Suprapubic skin (tissue), 4 donors: ENCODE measurements at regions not wholly inside any gene's neighbourhood (a gene's known extent, or its start where the extent isn't known, plus 50 kb on each side); places are given as distances from the start of the nearest gene placed in this dataset.

ENCODE experiments used
- DNase-seq, 2 donors: peaks; one replicate each; pipeline ENCODE4 v3.0.0-alpha.2; 2019; ENCODE audit warnings: low spot score in 2 of 2
- H3K27ac ChIP-seq: fragments of 200-600 bp; sonication (generic); one replicate; pipeline ENCODE4 v1.5.1; 2019
- H3K27me3 ChIP-seq: fragments of 200-600 bp; sonication (generic); one replicate; pipeline ENCODE4 v1.5.1; 2019
- H3K36me3 ChIP-seq: fragments of 200-600 bp; sonication (generic); one replicate; pipeline ENCODE4 v1.5.1; 2019
- H3K4me1 ChIP-seq: fragments of 200-600 bp; sonication (generic); one replicate; pipeline ENCODE4 v1.5.1; 2019
- H3K4me3 ChIP-seq: fragments of 200-600 bp; sonication (generic); one replicate; pipeline ENCODE4 v1.5.1; 2019; ENCODE audit warnings: mild to moderate bottlenecking
- H3K9me3 ChIP-seq: fragments of 200-600 bp; sonication (generic); one replicate; pipeline ENCODE4 v1.5.1; 2019
- EP300 ChIP-seq: sonication (generic); formaldehyde crosslinking; IDR thresholded peaks from one replicate; pipeline ENCODE4 v1.6.1; 2017; ENCODE audit warnings: antibody characterized with exemption
- POLR2A ChIP-seq, 2 donors: fragments of 450-650 bp; IDR thresholded peaks; one replicate each; pipeline ENCODE4 v1.6.1; 2017; ENCODE audit warnings: antibody characterized with exemption in 2 of 2, mild to moderate bottlenecking in 2 of 2, moderate library complexity in 2 of 2
- POLR2AphosphoS5 ChIP-seq, 3 donors: sonication (generic); formaldehyde crosslinking; IDR thresholded peaks; one replicate each; pipeline ENCODE4 v1.6.1; 2017; ENCODE audit warnings: antibody characterized with exemption in 3 of 3
- WGBS: methylation state at CpG from one replicate; pipeline ENCODE4 v1.1.5; 2018; 5-methylcytosine and 5-hydroxymethylcytosine counted together
- TF ChIP-seq, protein P1 (sequence below), 2 donors: fragments of 200-600 bp in 1 of 2; fragments of 450-650 bp in 1 of 2; sonication (generic) in 1 of 2; IDR thresholded peaks; one replicate each; pipeline ENCODE4 v1.5.1; 2016 to 2019; ENCODE audit warnings: antibody characterized with exemption in 2 of 2, mild to moderate bottlenecking in 1 of 2, moderate library complexity in 1 of 2

DNA sequence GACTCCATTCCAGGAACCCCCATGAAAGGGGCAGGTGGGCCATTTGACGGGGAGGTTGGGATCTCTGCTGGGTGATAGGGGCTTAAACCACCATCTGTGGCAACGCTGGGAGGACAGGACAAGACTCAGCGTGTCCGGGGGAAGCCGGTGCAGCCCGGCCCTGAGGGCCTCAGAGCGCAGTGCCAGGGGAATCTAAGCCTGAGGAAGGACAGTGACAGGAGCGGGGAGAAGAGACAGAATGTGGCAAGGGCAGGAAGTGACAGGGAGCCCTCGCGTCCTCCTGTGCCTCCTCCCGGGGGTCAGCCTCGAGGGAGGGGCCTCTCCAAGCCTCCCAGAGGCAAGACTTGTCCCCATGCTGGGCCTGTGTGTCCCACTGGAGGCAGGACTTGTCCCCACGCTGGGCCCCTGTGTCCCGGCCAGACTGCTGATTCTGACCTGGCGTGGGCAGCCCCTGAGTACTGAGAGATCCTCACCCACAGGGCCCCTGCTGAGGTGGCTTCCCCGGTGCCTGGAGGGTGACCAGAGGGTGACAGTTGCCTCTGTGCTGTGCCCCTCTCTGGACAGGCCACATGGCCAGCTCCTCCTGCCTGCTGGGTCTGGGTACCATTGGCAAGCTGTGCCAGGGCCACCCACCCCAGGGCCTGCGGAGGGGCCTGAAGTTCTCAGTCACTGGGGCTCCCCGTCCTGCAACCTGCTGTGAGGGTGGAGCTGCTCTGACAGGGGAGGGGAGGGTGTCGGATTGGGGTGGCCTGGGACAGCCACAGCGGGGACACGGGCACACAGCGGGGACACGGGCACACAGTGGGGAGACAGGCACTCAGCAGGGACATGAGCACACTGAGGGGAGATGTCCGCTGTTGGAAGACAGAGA lies 676.2 kb downstream of the BRD1 start:
- peaks cover 51% of the 10 kb centered on the region for H3K27me3 ChIP-seq
- no peak overlapping the region for H3K27ac ChIP-seq
- no peaks in the 10 kb centered on the region for H3K4me1 ChIP-seq
- peak in 1 of 2 donors; percentile 51 for DNase-seq
- H3K4me3 ChIP-seq, result no peak overlapping the region
- no peaks in the 10 kb centered on the region for H3K36me3 ChIP-seq
- TF ChIP-seq POLR2AphosphoS5 (IDR thresholded peaks at IDR 0.05) (no peak), EP300 (no peak), POLR2A (IDR thresholded peaks at IDR 0.05) (no peak)
- TF ChIP-seq, protein P1, sequence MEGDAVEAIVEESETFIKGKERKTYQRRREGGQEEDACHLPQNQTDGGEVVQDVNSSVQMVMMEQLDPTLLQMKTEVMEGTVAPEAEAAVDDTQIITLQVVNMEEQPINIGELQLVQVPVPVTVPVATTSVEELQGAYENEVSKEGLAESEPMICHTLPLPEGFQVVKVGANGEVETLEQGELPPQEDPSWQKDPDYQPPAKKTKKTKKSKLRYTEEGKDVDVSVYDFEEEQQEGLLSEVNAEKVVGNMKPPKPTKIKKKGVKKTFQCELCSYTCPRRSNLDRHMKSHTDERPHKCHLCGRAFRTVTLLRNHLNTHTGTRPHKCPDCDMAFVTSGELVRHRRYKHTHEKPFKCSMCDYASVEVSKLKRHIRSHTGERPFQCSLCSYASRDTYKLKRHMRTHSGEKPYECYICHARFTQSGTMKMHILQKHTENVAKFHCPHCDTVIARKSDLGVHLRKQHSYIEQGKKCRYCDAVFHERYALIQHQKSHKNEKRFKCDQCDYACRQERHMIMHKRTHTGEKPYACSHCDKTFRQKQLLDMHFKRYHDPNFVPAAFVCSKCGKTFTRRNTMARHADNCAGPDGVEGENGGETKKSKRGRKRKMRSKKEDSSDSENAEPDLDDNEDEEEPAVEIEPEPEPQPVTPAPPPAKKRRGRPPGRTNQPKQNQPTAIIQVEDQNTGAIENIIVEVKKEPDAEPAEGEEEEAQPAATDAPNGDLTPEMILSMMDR (IDR thresholded peaks at IDR 0.05), result no peak
- H3K9me3 ChIP-seq, result no peaks in the 10 kb centered on the region
- WGBS, result 46% methylated on average over 22 of the region's 24 CpGs

DNA sequence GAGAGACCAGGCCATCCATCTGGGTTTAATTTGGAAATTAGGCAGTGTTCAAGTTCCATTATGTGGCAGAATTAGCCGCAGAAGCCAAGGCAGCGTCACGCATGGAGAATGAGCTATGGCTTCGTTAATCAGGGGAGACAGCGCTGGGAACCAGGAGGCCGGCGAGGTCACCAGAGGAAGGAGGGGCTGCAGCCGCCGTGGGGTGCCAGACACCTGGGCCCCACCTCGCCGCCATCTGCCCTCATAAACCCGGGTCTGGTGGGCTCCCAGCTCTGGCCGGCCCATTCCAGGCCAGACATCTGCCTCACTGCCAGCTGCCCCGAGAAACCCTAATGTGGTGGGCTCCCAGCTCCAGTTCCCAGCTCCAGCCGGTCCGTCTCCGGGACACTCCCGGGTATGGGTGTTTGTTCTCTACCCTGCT lies 676.9 kb downstream of the BRD1 start:
- 59% methylated on average over 7 of the region's 18 CpGs for WGBS
- Histone ChIP-seq H3K36me3 (no peaks in the 10 kb centered on the region), H3K4me1 (no peaks in the 10 kb centered on the region), H3K27me3 (peaks cover 54% of the 10 kb centered on the region), H3K4me3 (no peak overlapping the region), H3K9me3 (no peaks in the 10 kb centered on the region), H3K27ac (no peak overlapping the region)
- peak; percentile 54 to 72 for DNase-seq
- TF ChIP-seq, protein P1 (IDR thresholded peaks at IDR 0.05), result no peak
- no peak for TF ChIP-seq POLR2AphosphoS5 (IDR thresholded peaks at IDR 0.05)
- no peak for TF ChIP-seq POLR2A (IDR thresholded peaks at IDR 0.05)
- TF ChIP-seq EP300, result no peak

DNA sequence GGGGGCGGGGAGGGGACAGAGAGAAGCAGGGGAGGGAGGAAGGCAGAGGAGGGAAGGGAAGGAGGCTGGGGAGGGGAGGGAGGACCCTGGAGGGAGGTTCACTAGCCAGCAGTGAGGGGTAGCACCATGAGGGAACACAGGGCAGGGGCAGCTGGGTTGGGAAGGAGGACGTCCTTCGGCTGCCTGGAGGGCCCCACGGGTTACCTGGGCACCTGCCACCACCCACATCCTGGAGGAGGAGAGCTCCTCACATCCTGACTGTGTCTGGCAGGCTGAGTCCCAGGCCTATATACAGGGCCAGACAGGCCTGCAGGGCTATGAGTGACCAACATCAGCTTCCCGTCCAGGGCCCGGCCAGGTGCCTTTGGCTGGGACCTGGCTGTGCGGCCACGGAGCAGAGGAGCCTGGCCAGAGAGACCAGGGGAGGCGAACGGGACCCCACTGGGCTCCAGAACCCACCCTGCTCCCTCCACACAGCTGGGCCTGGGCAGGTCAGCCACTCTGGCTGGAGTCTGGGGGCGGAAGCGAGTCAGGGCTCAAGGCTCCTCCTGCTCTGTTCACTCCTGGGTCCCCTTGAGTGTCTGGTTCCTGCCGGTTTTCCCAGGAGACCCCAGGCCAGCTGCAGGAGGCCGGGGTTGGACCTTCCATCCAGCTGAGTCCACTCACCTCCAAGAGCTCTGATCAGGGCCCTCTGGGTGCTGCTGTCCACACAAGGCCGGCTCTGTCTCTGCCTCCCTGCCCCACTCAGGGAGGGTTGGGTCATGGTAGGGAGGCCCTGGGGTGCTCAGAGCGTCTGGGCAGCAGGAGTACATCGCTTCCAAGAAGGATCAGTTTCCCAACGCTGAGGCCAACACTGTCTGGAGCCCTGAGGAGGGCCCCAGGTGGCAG lies 677.7 kb downstream of the BRD1 start:
- peak in 1 of 2 donors; percentile 71 for DNase-seq
- H3K36me3 ChIP-seq, result no peaks in the 10 kb centered on the region
- H3K4me3 ChIP-seq, result no peak overlapping the region
- no peaks in the 10 kb centered on the region for H3K4me1 ChIP-seq
- H3K9me3 ChIP-seq, result no peaks in the 10 kb centered on the region
- WGBS, result 36% methylated on average over 4 of the region's 18 CpGs
- peaks cover 54% of the 10 kb centered on the region for H3K27me3 ChIP-seq
- no peak overlapping the region for H3K27ac ChIP-seq
- TF ChIP-seq, protein P1 (IDR thresholded peaks at IDR 0.05), result no peak
- TF ChIP-seq POLR2A (IDR thresholded peaks at IDR 0.05) (no peak), EP300 (no peak), POLR2AphosphoS5 (IDR thresholded peaks at IDR 0.05) (no peak)

DNA sequence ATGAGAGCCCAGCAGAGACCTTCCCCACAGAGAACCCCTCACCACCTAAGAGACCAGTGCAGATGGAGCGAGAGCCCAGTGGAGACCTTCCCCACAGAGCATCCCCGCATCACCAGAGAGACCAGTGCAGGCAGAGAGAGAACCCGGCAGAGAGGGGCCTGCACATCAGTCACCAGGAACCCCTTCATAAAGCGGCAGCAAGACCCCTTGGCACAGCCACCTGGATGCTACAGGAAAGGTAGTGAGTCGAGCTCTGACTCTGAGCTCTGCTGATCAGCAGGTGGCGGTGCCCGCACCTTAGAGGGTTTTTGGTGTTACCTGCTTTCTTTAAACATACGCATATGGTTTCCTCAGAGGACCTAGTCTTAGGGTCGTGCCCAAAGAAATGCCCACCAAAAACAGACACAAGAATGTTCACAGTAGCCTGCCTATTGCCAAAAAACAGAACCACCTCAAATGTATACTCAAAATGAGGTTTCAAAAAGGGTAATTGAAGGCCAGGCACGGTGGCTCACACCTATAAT lies 678.7 kb downstream of the BRD1 start:
- Histone ChIP-seq H3K36me3 (no peaks in the 10 kb centered on the region), H3K27ac (no peak overlapping the region), H3K4me1 (no peaks in the 10 kb centered on the region), H3K9me3 (no peaks in the 10 kb centered on the region), H3K27me3 (peaks cover 49% of the 10 kb centered on the region), H3K4me3 (no peak overlapping the region)
- 83% methylated on average over 3 of the region's 10 CpGs for WGBS
- peak in 1 of 2 donors; percentile 48 for DNase-seq
- no peak for TF ChIP-seq POLR2AphosphoS5 (IDR thresholded peaks at IDR 0.05)
- TF ChIP-seq POLR2A (IDR thresholded peaks at IDR 0.05), result no peak
- TF ChIP-seq, protein P1 (IDR thresholded peaks at IDR 0.05), result no peak
- no peak for TF ChIP-seq EP300
